Mesenchymal stem cell (in vitro differentiated cells and primary cell): ENCODE measurements at regions not wholly inside any gene's neighbourhood (a gene's known extent, or its start where the extent isn't known, plus 50 kb on each side); places are given as distances from the start of the nearest gene placed in this dataset.

Experiments used
- DNase-seq: peaks from one replicate; pipeline ENCODE4 v3.0.0-alpha.2; 2013
- H2AFZ ChIP-seq: one replicate; pipeline ENCODE4 v1.6.1; 2013; ENCODE audit warnings: low read depth, mild to moderate bottlenecking, control low read depth, inconsistent platforms, low read length, moderate library complexity
- H2AK5ac ChIP-seq: 2 replicates; pipeline ENCODE4 v1.6.1; 2013; ENCODE audit warnings: low read length, moderate library complexity, mild to moderate bottlenecking, inconsistent platforms; ENCODE audit not compliant: severe bottlenecking
- H2BK120ac ChIP-seq: one replicate; pipeline ENCODE4 v1.6.1; 2013; ENCODE audit warnings: low read depth, mild to moderate bottlenecking, inconsistent platforms, low read length, moderate library complexity
- H2BK12ac ChIP-seq, 2 experiments: one replicate each; pipeline ENCODE4 v1.6.1; 2013; ENCODE audit warnings: inconsistent platforms in 2 of 2, low read length in 2 of 2, mild to moderate bottlenecking in 2 of 2, moderate library complexity in 2 of 2, control low read depth in 1 of 2
- H2BK15ac ChIP-seq: one replicate; pipeline ENCODE4 v1.6.1; 2013; ENCODE audit warnings: mild to moderate bottlenecking, low read depth, inconsistent platforms; ENCODE audit not compliant: poor library complexity, severe bottlenecking
- H2BK5ac ChIP-seq: 2 replicates; pipeline ENCODE4 v1.6.1; 2013; ENCODE audit warnings: low read depth, mild to moderate bottlenecking, low read length, control low read depth, inconsistent platforms; ENCODE audit not compliant: poor library complexity, severe bottlenecking
- H3K14ac ChIP-seq, 2 experiments: one replicate each; pipeline ENCODE4 v1.6.1; 2013; ENCODE audit warnings: inconsistent platforms in 2 of 2, low read length in 2 of 2, control low read depth in 1 of 2, mild to moderate bottlenecking in 1 of 2, moderate library complexity in 1 of 2
- H3K18ac ChIP-seq, 2 experiments: one replicate each; pipeline ENCODE4 v1.6.1; 2013; ENCODE audit warnings: inconsistent platforms in 2 of 2, low read length in 2 of 2, control low read depth in 1 of 2, low read depth in 1 of 2, mild to moderate bottlenecking in 1 of 2
- H3K23ac ChIP-seq, 2 experiments: one replicate each; pipeline ENCODE4 v1.6.1; 2013; ENCODE audit warnings: inconsistent platforms in 2 of 2, low read length in 2 of 2, mild to moderate bottlenecking in 2 of 2, moderate library complexity in 2 of 2, control low read depth in 1 of 2
- H3K27ac ChIP-seq: 2 replicates; pipeline ENCODE4 v1.5.1; 2013; ENCODE audit warnings: mild to moderate bottlenecking, moderate library complexity, low read length, control low read depth, inconsistent platforms; ENCODE audit not compliant: poor library complexity, severe bottlenecking
- H3K27me3 ChIP-seq, 2 experiments: 2 replicates each; pipeline versions ENCODE4 v1.6.1 to v1.7.0; 2013; ENCODE audit warnings: low read length in 2 of 2, mild to moderate bottlenecking in 2 of 2, moderate library complexity in 2 of 2, control low read depth in 1 of 2, inconsistent platforms in 1 of 2; ENCODE audit not compliant: control insufficient read depth in 1 of 2, insufficient read depth in 1 of 2
- H3K36me3 ChIP-seq, 2 experiments: 2 replicates each; pipeline versions ENCODE4 v1.6.1 to v1.7.0; 2013; ENCODE audit warnings: low read length in 2 of 2, control low read depth in 1 of 2, inconsistent platforms in 1 of 2, low read depth in 1 of 2, mild to moderate bottlenecking in 1 of 2; ENCODE audit not compliant: insufficient read depth in 2 of 2, control insufficient read depth in 1 of 2
- H3K4ac ChIP-seq, 2 experiments: one replicate each; pipeline ENCODE4 v1.6.1; 2013; ENCODE audit warnings: inconsistent platforms in 2 of 2, low read length in 2 of 2, mild to moderate bottlenecking in 2 of 2, moderate library complexity in 2 of 2, control low read depth in 1 of 2, low read depth in 1 of 2
- H3K4me1 ChIP-seq: 2 replicates; pipeline ENCODE4 v1.6.1; 2013; ENCODE audit warnings: low read depth, low read length, control low read depth; ENCODE audit not compliant: control insufficient read depth, insufficient read depth
- H3K4me2 ChIP-seq: 2 replicates; pipeline ENCODE4 v1.6.1; 2013; ENCODE audit warnings: low read length, mild to moderate bottlenecking, inconsistent platforms; ENCODE audit not compliant: poor library complexity, severe bottlenecking
- H3K4me3 ChIP-seq, 2 experiments: 2 replicates each; pipeline versions ENCODE4 v1.5.1 to v1.7.0; 2013; ENCODE audit warnings: low read length in 2 of 2, mild to moderate bottlenecking in 2 of 2, control low read depth in 1 of 2, low read depth in 1 of 2; ENCODE audit not compliant: insufficient read depth in 1 of 2
- H3K79me1 ChIP-seq: replicated peaks from 2 replicates; pipeline ENCODE4 v1.6.1; 2013; ENCODE audit warnings: mild to moderate bottlenecking, control low read depth, low read length, inconsistent platforms; ENCODE audit not compliant: poor library complexity, severe bottlenecking
- H3K9ac ChIP-seq: 2 replicates; pipeline ENCODE4 v1.7.0; 2013; ENCODE audit warnings: mild to moderate bottlenecking, low read length, moderate library complexity
- H3K9me3 ChIP-seq: 2 replicates; pipeline ENCODE4 v1.7.0; 2013; ENCODE audit warnings: mild to moderate bottlenecking, low read length; ENCODE audit not compliant: control insufficient read depth
- H4K8ac ChIP-seq: one replicate; pipeline ENCODE4 v1.6.1; 2013; ENCODE audit warnings: inconsistent platforms, mild to moderate bottlenecking, low read length, moderate library complexity
- H4K91ac ChIP-seq: one replicate; pipeline ENCODE4 v1.6.1; 2013; ENCODE audit warnings: mild to moderate bottlenecking, low read length, inconsistent platforms
- WGBS: methylation state at CpG from one replicate; pipeline ENCODE4 v1.1.7; 2013; ENCODE audit warnings: mixed read lengths; 5-methylcytosine and 5-hydroxymethylcytosine counted together

- Histone ChIP-seq H2AK5ac (no peak overlapping the region), H3K9me3 (no peaks in the 10 kb centered on the region), H4K91ac (no peak overlapping the region), H3K36me3 (no peaks in the 10 kb centered on the region), H3K23ac (no peak overlapping the region), H2BK5ac (no peak overlapping the region), H3K18ac (no peak overlapping the region), H3K4me3 (no peak overlapping the region), H2BK12ac (no peak overlapping the region), H3K27me3 (no peaks in the 10 kb centered on the region), H2BK120ac (no peak overlapping the region), H3K27ac (no peak overlapping the region), H3K4me1 (no peaks in the 10 kb centered on the region), H4K8ac (no peak overlapping the region), H2BK15ac (no peak overlapping the region), H3K14ac (no peak overlapping the region), H3K79me1 (no peaks in the 10 kb centered on the region), H2AFZ (no peak overlapping the region), H3K9ac (no peak overlapping the region), H3K4ac (no peak overlapping the region), H3K4me2 (no peak overlapping the region)
- WGBS: 44% methylated on average over 2 of the region's 2 CpGs
- DNase-seq: no peak
These were observed 409.1 kb upstream of the CNTN6 start for GRCh38 chr3:683770-684169.

GRCh38 chr3:690770-691169, 402.1 kb upstream of the CNTN6 start:
- Histone ChIP-seq H2BK12ac (no peak overlapping the region), H3K4ac (no peak overlapping the region), H2AK5ac (no peak overlapping the region), H2BK120ac (no peak overlapping the region), H3K27ac (no peak overlapping the region), H3K27me3 (no peaks in the 10 kb centered on the region), H4K8ac (no peak overlapping the region), H3K9me3 (peaks cover 11% of the 10 kb centered on the region), H3K79me1 (no peaks in the 10 kb centered on the region), H3K4me3 (no peak overlapping the region), H2BK15ac (no peak overlapping the region), H4K91ac (no peak overlapping the region), H3K14ac (no peak overlapping the region), H2BK5ac (no peak overlapping the region), H3K36me3 (no peaks in the 10 kb centered on the region), H3K9ac (no peak overlapping the region), H2AFZ (no peak overlapping the region), H3K4me1 (no peaks in the 10 kb centered on the region), H3K18ac (no peak overlapping the region), H3K4me2 (no peak overlapping the region), H3K23ac (no peak overlapping the region)
- 67% methylated on average over 4 of the region's 4 CpGs for WGBS
- no peak for DNase-seq

GRCh38 chr3:700514-700913, 392.3 kb upstream of the CNTN6 start:
- Histone ChIP-seq H2BK5ac (no peak overlapping the region), H2AFZ (no peak overlapping the region), H3K4me3 (no peak overlapping the region), H3K14ac (no peak overlapping the region), H2BK12ac (no peak overlapping the region), H3K27me3 (no peaks in the 10 kb centered on the region), H3K27ac (no peak overlapping the region), H3K9me3 (peaks cover 11% of the 10 kb centered on the region), H3K18ac (no peak overlapping the region), H3K23ac (no peak overlapping the region), H3K4me1 (no peaks in the 10 kb centered on the region), H2AK5ac (no peak overlapping the region), H2BK15ac (no peak overlapping the region), H3K4me2 (no peak overlapping the region), H2BK120ac (no peak overlapping the region), H4K91ac (no peak overlapping the region), H3K79me1 (no peaks in the 10 kb centered on the region), H3K9ac (no peak overlapping the region), H4K8ac (no peak overlapping the region), H3K36me3 (no peaks in the 10 kb centered on the region), H3K4ac (no peak overlapping the region)
- DNase-seq: no peak
- WGBS: 97% methylated on average over 2 of the region's 2 CpGs

GRCh38 chr3:707041-707440, 385.8 kb upstream of the CNTN6 start:
- no peaks in the 10 kb centered on the region for H3K27me3 ChIP-seq
- no peak overlapping the region for H4K91ac ChIP-seq
- H4K8ac ChIP-seq: no peak overlapping the region
- H2BK12ac ChIP-seq: no peak overlapping the region
- H2BK15ac ChIP-seq: no peak overlapping the region
- WGBS: 39% methylated on average over 2 of the region's 2 CpGs
- no peak overlapping the region for H3K27ac ChIP-seq
- no peak overlapping the region for H3K14ac ChIP-seq
- no peak overlapping the region for H3K4ac ChIP-seq
- no peak overlapping the region for H2AK5ac ChIP-seq
- no peak overlapping the region for H2BK5ac ChIP-seq
- no peaks in the 10 kb centered on the region for H3K79me1 ChIP-seq
- no peaks in the 10 kb centered on the region for H3K4me1 ChIP-seq
- no peak overlapping the region for H3K9ac ChIP-seq
- H3K4me3 ChIP-seq: no peak overlapping the region
- H3K23ac ChIP-seq: no peak overlapping the region
- no peak overlapping the region for H3K18ac ChIP-seq
- no peak overlapping the region for H2BK120ac ChIP-seq
- no peaks in the 10 kb centered on the region for H3K36me3 ChIP-seq
- H3K4me2 ChIP-seq: no peak overlapping the region
- H2AFZ ChIP-seq: no peak overlapping the region
- peaks cover 5% of the 10 kb centered on the region for H3K9me3 ChIP-seq
- no peak for DNase-seq
